ENCODE measurements at regions not wholly inside any gene's neighbourhood (a gene's known extent, or its start where the extent isn't known, plus 50 kb on each side); places are given as distances from the start of the nearest gene placed in this dataset.

- Histone ChIP-seq H3K9me3 (ENCODE audit: severe bottlenecking) (no peaks in the 10 kb centered on the region), H3K4me3 (ENCODE audit: low read depth, low read length) (no peak overlapping the region), H3K27me3 (ENCODE audit: insufficient read depth, low read depth, severe bottlenecking) (peaks cover 6% of the 10 kb centered on the region), H3K27ac (no peak overlapping the region), H3K36me3 (no peaks in the 10 kb centered on the region)
- no peak for TF ChIP-seq CTCF (IDR thresholded peaks at IDR 0.05; ENCODE audit: low read depth, low read length)
- no peak for DNase-seq
These were observed 848.1 kb upstream of the DIAPH2 start for GRCh38 chrX:95836517-95836916.

GRCh38 chrX:95841863-95842262, 842.8 kb upstream of the DIAPH2 start:
- Histone ChIP-seq H3K36me3 (no peaks in the 10 kb centered on the region), H3K27ac (no peak overlapping the region), H3K27me3 (ENCODE audit: insufficient read depth, low read depth, severe bottlenecking) (peaks cover 17% of the 10 kb centered on the region), H3K9me3 (ENCODE audit: severe bottlenecking) (no peaks in the 10 kb centered on the region), H3K4me3 (ENCODE audit: low read depth, low read length) (no peak overlapping the region)
- TF ChIP-seq CTCF (IDR thresholded peaks at IDR 0.05; ENCODE audit: low read depth, low read length) = no peak
- DNase-seq = no peak

GRCh38 chrX:95860127-95860526, 824.5 kb upstream of the DIAPH2 start:
- H3K4me3 ChIP-seq (ENCODE audit: low read depth, low read length) = no peak overlapping the region
- H3K36me3 ChIP-seq = no peaks in the 10 kb centered on the region
- H3K27ac ChIP-seq = no peak overlapping the region
- no peak for TF ChIP-seq CTCF (IDR thresholded peaks at IDR 0.05; ENCODE audit: low read depth, low read length)
- H3K27me3 ChIP-seq (ENCODE audit: insufficient read depth, low read depth, severe bottlenecking) = no peaks in the 10 kb centered on the region
- H3K9me3 ChIP-seq (ENCODE audit: severe bottlenecking) = no peaks in the 10 kb centered on the region
- DNase-seq = no peak

GRCh38 chrX:95875661-95876060, 809.0 kb upstream of the DIAPH2 start:
- no peak overlapping the region for H3K27ac ChIP-seq
- no peaks in the 10 kb centered on the region for H3K36me3 ChIP-seq
- TF ChIP-seq CTCF (IDR thresholded peaks at IDR 0.05; ENCODE audit: low read depth, low read length) = no peak
- H3K4me3 ChIP-seq (ENCODE audit: low read depth, low read length) = no peak overlapping the region
- H3K27me3 ChIP-seq (ENCODE audit: insufficient read depth, low read depth, severe bottlenecking) = no peaks in the 10 kb centered on the region
- no peaks in the 10 kb centered on the region for H3K9me3 ChIP-seq (ENCODE audit: severe bottlenecking)
- DNase-seq = no peak

- no peak for TF ChIP-seq CTCF (IDR thresholded peaks at IDR 0.05; ENCODE audit: low read depth, low read length)
- no peak for DNase-seq
- peaks cover 12% of the 10 kb centered on the region for H3K27me3 ChIP-seq (ENCODE audit: insufficient read depth, low read depth, severe bottlenecking)
These were observed 805.8 kb upstream of the DIAPH2 start for GRCh38 chrX:95878874-95879273.

GRCh38 chrX:95884186-95884585, 800.5 kb upstream of the DIAPH2 start:
- H3K4me3 ChIP-seq (ENCODE audit: low read depth, low read length) = no peak overlapping the region
- no peaks in the 10 kb centered on the region for H3K9me3 ChIP-seq (ENCODE audit: severe bottlenecking)
- no peak for TF ChIP-seq CTCF (IDR thresholded peaks at IDR 0.05; ENCODE audit: low read depth, low read length)
- no peak overlapping the region for H3K27ac ChIP-seq
- no peaks in the 10 kb centered on the region for H3K36me3 ChIP-seq
- no peak for DNase-seq
- peaks cover 35% of the 10 kb centered on the region for H3K27me3 ChIP-seq (ENCODE audit: insufficient read depth, low read depth, severe bottlenecking)

More at GRCh38 chrX:95878874-95879273, 805.8 kb upstream of the DIAPH2 start:
- no peaks in the 10 kb centered on the region for H3K9me3 ChIP-seq (ENCODE audit: severe bottlenecking)
- H3K4me3 ChIP-seq (ENCODE audit: low read depth, low read length) = no peak overlapping the region
- H3K36me3 ChIP-seq = no peaks in the 10 kb centered on the region
- no peak overlapping the region for H3K27ac ChIP-seq
